ENCODE measurements at regions not wholly inside any gene's neighbourhood (a gene's known extent, or its start where the extent isn't known, plus 50 kb on each side); places are given as distances from the start of the nearest gene placed in this dataset.

DNA sequence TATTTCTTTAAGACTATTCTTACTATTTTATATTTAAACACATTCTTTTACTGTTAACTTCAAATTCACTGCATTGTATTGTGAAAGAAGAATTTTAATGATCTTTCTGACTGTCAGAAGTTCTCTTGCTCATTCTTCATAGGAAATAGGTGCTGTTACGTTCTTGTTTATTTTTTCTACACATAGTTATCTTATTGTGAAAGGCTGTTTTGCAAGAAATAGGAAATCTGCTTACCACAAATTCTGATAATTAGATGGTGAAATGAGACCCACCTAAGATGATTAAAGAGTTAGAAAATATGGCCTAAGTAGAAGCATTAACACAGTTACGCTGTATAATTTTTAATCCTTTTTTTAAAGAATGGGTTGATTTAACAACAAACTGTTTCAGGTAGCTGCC is 316.1 kb upstream of the ZFP42 start (continued):
- TF ChIP-seq, protein P1, sequence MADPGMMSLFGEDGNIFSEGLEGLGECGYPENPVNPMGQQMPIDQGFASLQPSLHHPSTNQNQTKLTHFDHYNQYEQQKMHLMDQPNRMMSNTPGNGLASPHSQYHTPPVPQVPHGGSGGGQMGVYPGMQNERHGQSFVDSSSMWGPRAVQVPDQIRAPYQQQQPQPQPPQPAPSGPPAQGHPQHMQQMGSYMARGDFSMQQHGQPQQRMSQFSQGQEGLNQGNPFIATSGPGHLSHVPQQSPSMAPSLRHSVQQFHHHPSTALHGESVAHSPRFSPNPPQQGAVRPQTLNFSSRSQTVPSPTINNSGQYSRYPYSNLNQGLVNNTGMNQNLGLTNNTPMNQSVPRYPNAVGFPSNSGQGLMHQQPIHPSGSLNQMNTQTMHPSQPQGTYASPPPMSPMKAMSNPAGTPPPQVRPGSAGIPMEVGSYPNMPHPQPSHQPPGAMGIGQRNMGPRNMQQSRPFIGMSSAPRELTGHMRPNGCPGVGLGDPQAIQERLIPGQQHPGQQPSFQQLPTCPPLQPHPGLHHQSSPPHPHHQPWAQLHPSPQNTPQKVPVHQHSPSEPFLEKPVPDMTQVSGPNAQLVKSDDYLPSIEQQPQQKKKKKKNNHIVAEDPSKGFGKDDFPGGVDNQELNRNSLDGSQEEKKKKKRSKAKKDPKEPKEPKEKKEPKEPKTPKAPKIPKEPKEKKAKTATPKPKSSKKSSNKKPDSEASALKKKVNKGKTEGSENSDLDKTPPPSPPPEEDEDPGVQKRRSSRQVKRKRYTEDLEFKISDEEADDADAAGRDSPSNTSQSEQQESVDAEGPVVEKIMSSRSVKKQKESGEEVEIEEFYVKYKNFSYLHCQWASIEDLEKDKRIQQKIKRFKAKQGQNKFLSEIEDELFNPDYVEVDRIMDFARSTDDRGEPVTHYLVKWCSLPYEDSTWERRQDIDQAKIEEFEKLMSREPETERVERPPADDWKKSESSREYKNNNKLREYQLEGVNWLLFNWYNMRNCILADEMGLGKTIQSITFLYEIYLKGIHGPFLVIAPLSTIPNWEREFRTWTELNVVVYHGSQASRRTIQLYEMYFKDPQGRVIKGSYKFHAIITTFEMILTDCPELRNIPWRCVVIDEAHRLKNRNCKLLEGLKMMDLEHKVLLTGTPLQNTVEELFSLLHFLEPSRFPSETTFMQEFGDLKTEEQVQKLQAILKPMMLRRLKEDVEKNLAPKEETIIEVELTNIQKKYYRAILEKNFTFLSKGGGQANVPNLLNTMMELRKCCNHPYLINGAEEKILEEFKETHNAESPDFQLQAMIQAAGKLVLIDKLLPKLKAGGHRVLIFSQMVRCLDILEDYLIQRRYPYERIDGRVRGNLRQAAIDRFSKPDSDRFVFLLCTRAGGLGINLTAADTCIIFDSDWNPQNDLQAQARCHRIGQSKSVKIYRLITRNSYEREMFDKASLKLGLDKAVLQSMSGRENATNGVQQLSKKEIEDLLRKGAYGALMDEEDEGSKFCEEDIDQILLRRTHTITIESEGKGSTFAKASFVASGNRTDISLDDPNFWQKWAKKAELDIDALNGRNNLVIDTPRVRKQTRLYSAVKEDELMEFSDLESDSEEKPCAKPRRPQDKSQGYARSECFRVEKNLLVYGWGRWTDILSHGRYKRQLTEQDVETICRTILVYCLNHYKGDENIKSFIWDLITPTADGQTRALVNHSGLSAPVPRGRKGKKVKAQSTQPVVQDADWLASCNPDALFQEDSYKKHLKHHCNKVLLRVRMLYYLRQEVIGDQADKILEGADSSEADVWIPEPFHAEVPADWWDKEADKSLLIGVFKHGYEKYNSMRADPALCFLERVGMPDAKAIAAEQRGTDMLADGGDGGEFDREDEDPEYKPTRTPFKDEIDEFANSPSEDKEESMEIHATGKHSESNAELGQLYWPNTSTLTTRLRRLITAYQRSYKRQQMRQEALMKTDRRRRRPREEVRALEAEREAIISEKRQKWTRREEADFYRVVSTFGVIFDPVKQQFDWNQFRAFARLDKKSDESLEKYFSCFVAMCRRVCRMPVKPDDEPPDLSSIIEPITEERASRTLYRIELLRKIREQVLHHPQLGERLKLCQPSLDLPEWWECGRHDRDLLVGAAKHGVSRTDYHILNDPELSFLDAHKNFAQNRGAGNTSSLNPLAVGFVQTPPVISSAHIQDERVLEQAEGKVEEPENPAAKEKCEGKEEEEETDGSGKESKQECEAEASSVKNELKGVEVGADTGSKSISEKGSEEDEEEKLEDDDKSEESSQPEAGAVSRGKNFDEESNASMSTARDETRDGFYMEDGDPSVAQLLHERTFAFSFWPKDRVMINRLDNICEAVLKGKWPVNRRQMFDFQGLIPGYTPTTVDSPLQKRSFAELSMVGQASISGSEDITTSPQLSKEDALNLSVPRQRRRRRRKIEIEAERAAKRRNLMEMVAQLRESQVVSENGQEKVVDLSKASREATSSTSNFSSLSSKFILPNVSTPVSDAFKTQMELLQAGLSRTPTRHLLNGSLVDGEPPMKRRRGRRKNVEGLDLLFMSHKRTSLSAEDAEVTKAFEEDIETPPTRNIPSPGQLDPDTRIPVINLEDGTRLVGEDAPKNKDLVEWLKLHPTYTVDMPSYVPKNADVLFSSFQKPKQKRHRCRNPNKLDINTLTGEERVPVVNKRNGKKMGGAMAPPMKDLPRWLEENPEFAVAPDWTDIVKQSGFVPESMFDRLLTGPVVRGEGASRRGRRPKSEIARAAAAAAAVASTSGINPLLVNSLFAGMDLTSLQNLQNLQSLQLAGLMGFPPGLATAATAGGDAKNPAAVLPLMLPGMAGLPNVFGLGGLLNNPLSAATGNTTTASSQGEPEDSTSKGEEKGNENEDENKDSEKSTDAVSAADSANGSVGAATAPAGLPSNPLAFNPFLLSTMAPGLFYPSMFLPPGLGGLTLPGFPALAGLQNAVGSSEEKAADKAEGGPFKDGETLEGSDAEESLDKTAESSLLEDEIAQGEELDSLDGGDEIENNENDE (IDR thresholded peaks at IDR 0.05; ENCODE audit: insufficient replicate concordance, low read length): no peak
- no peak for TF ChIP-seq PHF8 (conservative IDR thresholded peaks at IDR 0.05; ENCODE audit: low read depth, low read length)
- TF ChIP-seq HDAC2 (IDR thresholded peaks at IDR 0.05; ENCODE audit: borderline replicate concordance in 1 of 2, low read depth in 2 of 2, low read length in 2 of 2): no peak
- no peak for TF ChIP-seq TAF7 (optimal IDR thresholded peaks at IDR 0.05; ENCODE audit: borderline replicate concordance, low read depth, low read length)
- TF ChIP-seq TBP (IDR thresholded peaks at IDR 0.05; ENCODE audit: low read depth, low read length): no peak
- TF ChIP-seq TCF12 (IDR thresholded peaks at IDR 0.05; ENCODE audit: low read depth, low read length): no peak
- no peak for TF ChIP-seq FOSL1 (IDR thresholded peaks at IDR 0.05; ENCODE audit: insufficient read depth, low read depth, low read length)
- TF ChIP-seq SP1 (IDR thresholded peaks at IDR 0.05; ENCODE audit: low read depth, low read length): no peak
- no peak for TF ChIP-seq CBX5 (IDR thresholded peaks at IDR 0.05; ENCODE audit: low read depth, low read length)
- TF ChIP-seq HDAC6 (IDR thresholded peaks at IDR 0.05; ENCODE audit: low read depth, low read length): no peak
- TF ChIP-seq, protein P2, sequence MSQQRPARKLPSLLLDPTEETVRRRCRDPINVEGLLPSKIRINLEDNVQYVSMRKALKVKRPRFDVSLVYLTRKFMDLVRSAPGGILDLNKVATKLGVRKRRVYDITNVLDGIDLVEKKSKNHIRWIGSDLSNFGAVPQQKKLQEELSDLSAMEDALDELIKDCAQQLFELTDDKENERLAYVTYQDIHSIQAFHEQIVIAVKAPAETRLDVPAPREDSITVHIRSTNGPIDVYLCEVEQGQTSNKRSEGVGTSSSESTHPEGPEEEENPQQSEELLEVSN (IDR thresholded peaks at IDR 0.05): no peak

All from H1 (cell line).